Anterior cingulate cortex (tissue), 58 donors: ENCODE measurements at regions not wholly inside any gene's neighbourhood (a gene's known extent, or its start where the extent isn't known, plus 50 kb on each side); places are given as distances from the start of the nearest gene placed in this dataset.
A peak's percentile ranks its signal among the peaks of the same experiment; 100 is the strongest.
"Not testable (repeated sequence)": the region's sequence is repeated elsewhere in the genome, so short reads cannot be mapped to it uniquely, and the experiment has no call there.

Experiments
- DNase-seq, 58 donors: peaks; one replicate each; lab custom pipeline; 2025; lab: John Stamatoyannopoulos, UW

DNA sequence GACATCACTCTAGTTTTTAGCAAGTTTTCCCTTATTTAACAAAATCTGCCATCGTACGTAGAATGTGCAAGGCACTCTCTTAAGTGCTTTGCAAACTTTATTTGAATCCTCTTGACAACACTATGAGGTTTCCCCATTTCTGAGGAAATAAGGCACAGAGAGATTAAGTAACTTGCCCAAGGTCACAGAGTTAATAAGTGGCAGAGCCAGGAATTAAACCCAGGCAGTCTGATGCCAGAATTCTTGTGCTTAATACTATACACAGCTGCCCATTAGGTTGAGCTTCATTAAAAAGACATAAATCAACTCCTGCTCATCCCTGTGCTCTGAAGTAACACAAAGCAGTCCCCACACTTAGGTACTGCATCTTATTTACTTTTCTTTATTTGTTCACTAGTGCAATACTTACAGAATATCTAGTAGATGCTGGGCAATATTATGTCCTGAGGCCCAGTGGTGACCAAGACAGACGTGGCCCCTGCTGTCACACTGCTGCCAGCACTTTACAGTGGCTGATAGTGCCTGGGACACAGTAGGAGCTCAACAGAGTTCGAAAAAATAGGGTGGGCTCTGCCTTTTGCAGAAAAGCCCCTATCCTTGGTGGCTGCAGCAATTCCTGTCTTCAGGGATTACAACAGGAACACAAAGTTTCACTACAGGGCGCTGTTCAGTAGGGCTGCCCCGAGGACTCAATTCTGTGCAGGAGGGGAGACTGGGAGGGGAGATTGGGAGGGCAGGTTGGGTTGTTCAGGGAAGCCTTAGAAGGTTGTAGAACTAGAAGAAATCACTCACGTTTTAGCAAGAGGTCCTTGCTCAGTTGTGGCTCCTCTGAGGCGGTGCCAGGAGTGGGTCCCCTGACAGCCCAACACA lies 138.3 kb upstream of the TPM1 start:
- no peak for DNase-seq

DNA sequence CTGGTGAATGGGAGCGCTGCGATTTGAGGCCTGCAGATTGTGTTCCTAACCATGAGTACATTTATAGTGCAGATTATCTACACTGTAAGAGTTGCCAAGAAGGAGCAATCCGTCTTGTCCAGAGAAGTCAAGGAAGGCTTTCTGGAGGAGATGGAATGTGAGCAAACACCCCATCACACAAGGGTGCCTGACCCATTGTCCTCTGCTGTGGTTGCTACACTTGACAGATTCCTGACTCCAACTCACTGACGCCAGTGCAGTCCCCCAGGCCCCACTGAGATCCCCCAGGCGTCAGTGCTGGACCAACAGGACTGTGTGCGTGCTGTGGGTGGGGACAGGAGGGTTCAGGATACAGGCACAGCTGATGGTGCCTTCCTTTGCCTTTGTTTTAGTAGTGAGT lies 135.9 kb upstream of the TPM1 start:
- no peak for DNase-seq

DNA sequence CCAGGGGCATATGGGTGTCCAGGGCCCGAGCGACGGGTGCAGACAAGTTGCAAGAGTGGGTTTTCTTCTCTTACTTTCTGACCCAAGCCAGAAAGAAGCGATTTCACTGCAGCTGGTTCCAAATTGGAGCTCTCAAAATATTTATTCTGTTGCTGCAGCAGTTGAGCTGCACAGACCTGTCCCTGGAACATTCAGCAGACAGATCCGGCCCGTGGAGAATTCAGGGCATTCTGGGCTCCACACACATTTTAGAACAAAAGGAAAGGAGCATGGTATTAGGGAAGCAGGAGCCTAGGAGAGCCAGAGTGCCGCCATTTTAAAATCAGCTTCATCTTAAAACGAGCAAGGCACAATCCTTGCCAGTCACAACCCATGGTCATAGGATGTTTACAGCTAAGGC lies 135.3 kb upstream of the TPM1 start:
- no peak for DNase-seq

DNA sequence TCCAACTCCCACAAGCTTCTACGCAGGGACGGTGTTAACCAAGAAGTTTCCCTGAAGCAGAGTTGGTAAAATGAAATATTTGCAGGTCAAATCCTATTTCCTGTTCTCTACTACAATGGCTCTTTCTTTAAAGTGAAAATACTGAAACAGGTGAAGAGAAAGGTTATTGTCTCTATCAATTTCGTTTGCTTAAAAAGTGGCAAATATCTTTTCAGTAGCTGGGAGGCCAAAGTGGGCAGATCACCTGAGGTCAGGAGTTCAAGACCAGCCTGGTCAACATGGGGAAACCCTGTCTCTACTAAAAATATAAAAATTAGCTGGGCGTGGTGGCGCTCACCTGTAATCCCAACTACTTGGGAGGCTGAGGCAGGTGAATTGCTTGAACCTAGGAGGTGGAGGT lies 134.2 kb upstream of the TPM1 start:
- not testable (repeated sequence) for DNase-seq

DNA sequence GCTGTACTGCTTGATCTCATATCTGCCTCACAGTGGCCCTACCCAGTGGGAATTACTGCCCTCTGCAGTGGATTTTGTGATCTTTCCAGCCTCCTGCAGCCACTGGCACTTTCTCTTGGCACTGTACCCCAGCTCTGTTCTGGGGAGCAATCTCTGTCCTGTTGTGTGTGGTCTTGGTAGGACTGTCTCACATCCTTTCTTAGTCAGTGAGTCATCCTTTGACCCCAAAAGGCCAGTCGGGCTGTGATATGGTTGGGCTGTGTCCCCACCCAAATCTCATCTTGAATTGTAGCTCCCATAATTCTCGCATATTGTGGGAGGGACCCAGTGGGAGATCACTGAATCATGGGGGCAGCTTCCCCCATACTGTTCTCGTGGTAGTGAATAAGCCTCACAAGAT lies 133.3 kb upstream of the TPM1 start:
- DNase-seq = no peak

DNA sequence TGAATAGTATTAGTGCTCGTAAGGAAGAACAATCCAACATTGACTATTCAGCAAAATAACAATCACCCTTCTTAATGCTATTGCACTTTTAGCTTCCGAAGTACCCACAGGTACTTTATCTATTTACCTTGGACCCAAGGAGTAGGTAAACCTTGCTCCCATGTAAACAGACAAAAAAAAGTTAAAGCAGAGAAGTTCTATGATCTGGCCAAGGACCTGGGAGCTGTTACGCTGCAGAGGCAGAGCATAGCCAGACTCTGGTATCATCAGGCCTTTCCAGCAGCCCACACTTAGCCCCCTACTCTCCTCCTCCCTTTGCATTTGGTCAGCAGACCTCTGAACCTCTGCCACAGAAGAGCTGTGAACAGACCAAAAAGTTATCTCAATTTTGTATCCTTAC lies 130.3 kb upstream of the TPM1 start:
- DNase-seq = no peak

DNA sequence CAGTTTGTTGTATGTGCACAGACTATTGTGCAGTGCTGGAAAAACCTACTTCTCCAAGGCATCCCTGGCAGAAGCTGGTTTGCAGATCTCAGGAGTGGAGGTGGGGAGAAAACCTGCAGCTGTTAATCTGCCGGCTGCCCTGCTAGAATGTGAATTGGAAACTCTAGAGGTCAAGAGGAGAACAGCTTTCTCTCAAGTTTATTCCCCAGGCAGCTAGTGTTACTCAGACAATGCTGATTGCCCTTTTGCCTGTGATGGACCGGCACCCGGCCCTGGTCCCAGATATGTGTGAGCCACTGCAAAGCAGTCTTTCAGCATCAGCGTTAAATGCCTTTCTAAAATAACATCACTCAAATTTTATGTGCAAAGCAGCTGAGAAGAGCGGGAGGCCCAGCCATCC lies 129.7 kb upstream of the TPM1 start:
- peak in 1 of 58 donors; percentile 8 for DNase-seq

DNA sequence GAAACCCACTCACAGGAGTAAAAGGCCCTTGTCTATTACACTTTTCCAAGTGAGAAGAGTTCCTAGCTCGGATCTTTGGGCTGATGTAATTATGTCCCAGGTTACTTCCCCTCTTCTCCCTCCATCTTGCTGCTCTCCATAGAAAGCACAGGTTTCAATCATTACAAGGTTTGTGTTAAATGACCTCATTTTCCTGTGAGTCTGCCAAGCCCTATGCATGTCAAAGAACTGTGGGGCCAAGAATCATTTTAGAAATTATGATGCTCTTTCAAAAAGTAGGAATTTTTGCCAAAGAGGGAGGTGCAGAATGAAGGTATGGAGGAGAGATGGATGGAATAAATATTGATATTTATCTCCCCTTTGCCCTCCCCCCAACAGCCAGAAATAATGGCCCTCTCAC lies 129.3 kb upstream of the TPM1 start:
- no peak for DNase-seq

DNA sequence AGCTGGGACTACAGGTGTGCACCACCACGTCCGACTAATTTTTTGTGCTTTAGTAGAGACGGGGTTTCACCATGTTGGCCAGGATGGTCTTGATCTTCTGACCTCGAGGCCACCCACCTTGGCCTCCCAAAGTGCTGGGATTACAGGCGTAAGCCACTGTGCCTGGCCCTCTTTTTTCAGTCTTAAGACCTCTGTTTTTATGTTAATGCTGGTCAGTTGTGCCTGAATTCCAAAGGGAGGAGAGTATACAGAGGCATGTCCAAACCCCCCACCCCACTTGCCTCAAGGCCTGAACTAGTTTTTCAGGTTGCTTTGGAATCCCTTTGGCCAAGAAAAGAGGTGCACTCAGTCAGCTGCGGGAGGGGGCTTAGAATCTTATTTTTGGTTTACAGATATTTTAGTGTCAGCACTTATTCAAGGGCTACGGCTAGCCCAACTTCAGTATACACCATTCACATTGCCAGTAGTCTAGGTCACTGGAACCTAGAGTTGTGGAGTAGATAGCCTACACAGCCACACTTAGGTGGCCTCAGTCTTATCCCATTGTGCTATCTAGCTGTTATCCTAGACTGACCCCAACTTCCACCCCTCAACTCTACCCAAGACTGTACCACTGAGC lies 128.0 kb upstream of the TPM1 start:
- DNase-seq = no peak

DNA sequence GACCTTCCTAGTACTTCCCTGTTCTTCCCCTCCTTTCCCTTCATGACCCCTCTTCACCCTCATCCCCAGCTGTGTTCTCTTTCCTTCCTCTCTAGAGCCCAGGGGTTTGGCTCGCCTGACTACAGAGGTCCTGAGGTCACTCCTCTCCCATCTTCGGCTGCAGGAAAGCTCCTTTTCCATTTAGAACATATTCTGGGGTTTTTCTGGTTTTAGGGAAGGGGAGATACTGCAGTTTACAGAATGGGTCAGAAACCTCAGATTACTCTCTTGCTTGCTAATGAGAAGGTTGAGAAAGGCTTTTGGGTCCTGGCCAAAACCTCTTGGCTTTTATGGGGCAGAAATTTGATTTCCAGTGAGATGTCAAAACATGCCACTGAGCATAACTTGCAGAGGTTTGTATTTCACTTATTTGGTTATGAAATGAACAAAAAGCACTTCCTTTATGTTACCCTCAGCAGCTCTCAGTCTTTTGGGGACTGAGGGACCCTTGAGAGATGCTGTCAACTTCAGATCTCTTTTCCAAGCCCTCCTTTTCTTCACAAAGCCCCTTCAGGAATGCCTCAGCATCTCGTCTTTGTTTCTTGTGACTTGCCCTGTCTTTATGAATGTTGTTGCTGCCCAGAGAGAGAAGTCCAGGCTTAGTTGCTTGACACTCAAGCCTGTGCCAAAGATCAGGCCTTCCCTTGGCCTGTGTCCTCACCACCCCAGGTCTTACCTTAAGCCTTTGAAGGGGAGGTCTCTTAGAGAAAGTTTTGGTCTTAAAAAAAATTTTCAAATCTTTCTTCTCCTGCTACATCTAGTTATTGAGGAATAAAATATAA lies 121.7 kb upstream of the TPM1 start:
- DNase-seq = no peak

DNA sequence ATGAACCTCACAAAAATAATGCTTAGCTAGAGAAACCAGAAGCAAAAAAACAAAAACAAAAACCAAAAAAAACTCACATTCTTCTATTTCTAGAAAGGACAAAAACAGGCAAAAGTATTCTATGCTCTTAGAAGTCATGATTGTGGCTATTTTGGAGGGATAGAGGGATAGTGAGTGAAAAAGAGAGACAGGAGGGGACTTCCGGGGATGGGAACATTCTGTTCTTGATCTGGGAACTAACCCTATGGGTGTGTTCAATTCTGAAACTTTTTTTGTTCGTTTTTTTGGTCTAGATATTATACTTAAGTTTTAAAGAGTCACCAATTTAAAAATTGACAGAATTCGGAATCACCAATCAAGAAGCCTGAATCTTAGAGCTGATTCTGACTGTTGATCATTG lies 120.0 kb upstream of the TPM1 start:
- DNase-seq = no peak

DNA sequence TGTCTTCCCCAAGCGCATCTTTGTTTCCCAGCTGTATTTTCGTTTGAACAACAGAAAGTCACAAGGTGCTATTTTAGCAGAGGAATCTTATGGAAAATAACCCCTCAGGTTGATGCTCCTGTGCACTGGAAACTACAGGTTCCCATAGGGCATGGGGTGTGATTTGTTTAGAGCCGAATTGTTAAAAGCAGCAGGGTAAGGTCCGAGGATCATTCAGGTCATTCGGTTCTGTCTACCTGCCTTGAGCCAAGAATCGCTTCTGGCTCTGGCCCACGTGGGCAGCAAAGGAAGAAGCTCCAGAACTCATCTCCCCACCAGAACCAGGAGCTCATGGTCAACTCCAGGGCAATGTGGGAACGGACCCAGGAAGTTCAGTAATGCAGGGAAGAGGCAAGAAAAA lies 116.7 kb upstream of the TPM1 start:
- DNase-seq = no peak

DNA sequence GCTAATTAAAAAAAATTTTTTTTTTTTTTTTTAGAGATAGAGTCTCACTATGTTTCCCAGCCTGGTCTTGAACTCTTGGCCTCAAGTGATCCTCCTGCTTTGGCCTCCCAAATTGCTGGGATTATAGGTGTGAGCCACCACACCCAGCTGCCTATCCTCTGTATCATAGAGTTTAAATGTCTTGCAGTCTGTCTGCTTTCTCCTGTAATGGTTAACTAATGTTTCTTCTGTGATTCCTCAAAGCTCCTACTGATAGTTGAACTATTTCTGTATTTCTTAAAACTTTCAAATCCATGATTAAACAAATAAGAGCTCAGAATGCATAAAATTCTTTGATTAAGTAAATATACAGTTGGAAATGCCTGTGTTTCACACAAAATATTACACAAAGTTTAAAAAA lies 115.4 kb upstream of the TPM1 start:
- DNase-seq = no peak

DNA sequence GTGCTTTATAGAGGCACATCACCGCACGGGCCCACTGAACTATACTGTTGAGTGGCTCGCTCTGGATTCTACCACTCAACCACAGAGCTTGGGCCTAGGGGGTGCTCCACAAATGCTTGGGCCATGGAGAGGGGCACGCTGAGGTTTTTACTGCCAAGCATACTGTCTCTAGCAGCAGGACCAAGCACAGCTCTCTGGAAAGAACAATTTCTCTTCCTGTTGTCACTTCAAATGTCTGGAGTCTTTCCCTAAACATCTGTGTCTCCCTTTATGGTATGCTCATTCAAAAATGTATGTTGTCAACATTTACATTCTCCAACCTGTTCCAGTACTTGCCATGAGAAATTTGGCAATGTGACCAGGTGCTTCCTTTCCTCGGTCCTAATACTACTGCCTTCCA lies 114.7 kb upstream of the TPM1 start:
- DNase-seq = no peak

DNA sequence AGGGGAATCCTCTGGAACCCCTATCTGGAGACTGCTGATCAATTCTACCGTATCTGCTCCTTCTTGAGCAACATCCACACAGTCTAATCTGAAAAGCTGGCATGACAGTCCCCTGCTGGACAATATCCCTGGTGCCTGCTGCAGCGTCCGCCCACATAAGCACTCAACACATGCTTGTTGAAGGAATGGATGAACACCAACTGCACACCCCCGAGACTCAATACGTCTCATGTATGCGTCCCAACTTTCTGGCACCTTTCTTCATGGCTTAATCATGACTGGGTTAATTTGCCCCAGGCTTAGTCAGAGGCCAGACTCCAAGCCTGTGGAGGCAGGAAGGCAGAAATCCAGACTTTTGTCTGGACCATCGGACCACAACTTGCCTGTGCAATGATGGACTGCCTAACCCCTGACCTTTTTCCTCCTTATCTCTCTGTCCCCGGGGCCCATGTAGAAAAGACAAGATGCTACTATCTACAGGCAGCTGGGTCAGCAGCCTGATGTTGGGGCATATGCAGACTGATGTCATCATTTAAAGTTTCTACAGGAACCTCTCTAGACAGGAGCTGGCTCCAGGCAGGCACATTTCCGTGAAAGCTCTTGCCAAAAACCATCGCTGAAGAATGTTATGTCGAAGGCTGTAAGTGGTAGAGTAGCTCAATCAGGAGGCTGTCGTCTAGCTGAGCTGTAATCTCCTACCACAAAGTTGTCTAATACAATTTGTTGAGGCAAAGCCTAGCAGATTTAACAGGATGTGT lies 114.1 kb upstream of the TPM1 start:
- DNase-seq = peak in 14 of 58 donors; percentile 7 to 41 (median 22)

DNA sequence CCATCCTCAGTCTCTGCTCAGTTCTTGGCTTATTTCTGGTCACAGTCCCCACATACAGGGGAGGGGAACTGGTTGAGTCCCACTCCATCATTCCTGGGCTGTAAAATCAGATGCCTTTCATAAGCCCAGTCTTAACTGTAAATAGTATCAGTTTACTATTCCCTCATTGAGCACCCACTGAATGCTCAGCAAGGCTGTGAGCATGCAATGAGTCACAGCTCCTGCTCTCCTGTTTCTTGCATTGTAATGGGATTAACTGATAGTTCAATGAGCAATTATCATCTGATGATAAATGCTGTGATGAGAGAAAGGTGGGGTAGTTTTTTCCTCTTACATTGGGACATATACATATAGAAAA lies 113.6 kb upstream of the TPM1 start:
- DNase-seq = no peak

DNA sequence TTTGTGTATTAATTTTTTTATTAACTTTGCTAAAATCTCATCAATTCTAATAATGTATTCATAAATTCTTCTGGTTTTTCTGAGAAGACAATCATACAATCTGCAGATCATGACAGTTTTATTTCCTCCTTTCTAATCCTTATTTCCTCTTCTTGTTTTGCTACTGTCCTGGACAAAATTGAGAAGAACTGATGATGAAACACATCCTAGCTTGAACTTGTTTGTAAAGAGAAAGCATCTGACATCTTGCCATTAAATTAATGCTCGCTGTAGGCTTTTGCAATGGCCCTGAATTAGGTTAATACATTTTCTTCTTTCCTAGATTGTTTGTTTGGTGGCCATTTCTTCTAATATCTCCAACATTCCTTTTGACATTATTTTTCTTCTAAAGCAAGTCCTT lies 110.9 kb upstream of the TPM1 start:
- no peak for DNase-seq

DNA sequence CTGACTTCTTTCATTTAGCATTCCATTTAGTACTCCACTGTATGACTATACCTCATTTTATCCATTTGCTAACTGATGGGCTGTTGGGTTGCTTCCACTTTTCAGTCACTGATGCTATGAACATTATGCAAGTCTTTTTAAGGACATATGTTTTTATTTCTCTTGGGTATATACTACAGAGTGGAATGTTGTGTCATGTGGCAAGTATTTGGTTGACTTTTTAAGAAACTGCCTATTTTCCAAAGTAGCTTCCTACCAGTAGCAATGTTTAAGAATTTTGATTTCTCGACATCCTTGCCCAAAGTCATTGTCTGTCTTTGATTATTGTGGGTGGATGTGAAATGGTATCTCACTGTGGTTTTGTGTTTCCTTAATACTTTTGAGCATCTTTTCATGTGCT lies 110.1 kb upstream of the TPM1 start:
- DNase-seq = no peak

DNA sequence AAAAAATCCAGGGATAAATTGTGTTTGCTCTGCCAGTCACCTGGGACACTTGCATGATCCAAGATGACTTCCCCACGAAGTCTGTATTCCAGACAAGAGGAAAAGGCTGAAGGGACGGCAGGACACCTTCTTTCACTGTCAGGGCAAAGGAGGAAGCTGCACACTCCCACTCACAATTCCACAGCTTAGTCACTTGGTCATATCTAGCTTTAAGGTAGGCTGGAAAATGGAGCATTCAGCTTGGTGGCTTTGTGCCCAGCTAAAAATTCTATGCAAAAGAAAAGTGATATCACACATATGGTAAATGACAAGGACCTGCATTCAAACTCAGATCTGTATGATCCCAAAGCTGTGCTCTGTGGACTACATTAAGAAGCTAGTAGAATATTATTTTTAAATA lies 109.2 kb upstream of the TPM1 start:
- peak in 9 of 58 donors; percentile 10 to 40 (median 19) for DNase-seq

DNA sequence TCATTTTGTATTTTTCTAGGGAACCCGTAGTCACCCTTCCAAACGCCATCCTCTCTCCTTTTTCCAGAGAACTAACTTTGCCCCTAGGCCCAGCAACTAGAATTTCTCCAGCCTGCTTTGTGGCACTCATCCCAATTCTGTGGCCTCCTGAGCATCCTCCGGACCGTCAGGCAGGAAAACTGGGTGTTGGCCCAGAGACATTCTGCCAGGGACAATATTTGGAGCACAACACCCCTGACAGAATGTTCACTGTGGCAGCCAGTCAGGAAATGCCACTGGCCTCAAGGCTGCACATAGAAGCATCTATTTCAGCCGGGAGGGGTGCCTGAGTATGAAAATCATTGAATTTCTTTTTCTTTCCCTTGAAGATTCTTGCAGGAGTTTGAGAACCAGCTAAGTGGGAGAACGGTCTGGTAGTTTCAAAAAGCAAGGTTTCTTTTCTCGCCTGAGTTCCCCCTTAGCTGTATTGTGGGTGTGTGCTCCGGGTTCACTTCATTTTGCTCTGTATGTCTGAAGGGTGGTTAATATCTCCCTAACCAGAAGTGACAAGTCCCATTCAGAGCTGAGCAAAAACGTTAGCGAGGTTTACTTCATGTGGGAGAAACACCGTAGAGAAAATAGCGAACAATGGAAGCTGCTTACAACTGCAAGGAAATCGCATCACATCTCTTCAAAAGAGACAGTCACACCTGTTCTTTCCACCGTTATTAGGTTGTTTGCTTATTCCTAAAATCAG lies 108.1 kb upstream of the TPM1 start:
- DNase-seq = no peak
